ENCODE measurements at regions not wholly inside any gene's neighbourhood (a gene's known extent, or its start where the extent isn't known, plus 50 kb on each side); places are given as distances from the start of the nearest gene placed in this dataset.

DNA sequence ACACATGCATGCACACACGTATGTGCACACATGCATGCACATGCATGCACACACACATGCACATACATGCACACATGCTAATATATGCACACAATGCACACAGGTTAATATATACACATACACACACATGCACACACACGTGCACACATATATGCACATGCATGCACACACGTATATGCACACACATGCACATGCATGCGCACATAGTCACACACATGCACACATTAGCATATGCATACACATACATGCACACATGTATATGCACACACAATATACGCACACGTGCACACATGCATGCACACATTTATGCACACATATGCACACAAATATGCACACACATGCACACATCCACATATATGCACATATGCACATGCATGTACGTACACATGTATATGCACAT is 506.8 kb downstream of the MATN1 start:
- TF ChIP-seq FOXP2 (optimal IDR thresholded peaks at IDR 0.05; ENCODE audit: borderline replicate concordance, extremely low read depth, extremely low read length, insufficient read depth) (no peak), POLR2AphosphoS5 (IDR thresholded peaks at IDR 0.05; ENCODE audit: low read depth, low read length) (no peak), SIN3A (IDR thresholded peaks at IDR 0.05; ENCODE audit: borderline replicate concordance, insufficient read depth, low read length) (no peak), TAF1 (IDR thresholded peaks at IDR 0.05; ENCODE audit: borderline replicate concordance, insufficient read depth, low read length) (no peak)
- TF ChIP-seq, protein P1, sequence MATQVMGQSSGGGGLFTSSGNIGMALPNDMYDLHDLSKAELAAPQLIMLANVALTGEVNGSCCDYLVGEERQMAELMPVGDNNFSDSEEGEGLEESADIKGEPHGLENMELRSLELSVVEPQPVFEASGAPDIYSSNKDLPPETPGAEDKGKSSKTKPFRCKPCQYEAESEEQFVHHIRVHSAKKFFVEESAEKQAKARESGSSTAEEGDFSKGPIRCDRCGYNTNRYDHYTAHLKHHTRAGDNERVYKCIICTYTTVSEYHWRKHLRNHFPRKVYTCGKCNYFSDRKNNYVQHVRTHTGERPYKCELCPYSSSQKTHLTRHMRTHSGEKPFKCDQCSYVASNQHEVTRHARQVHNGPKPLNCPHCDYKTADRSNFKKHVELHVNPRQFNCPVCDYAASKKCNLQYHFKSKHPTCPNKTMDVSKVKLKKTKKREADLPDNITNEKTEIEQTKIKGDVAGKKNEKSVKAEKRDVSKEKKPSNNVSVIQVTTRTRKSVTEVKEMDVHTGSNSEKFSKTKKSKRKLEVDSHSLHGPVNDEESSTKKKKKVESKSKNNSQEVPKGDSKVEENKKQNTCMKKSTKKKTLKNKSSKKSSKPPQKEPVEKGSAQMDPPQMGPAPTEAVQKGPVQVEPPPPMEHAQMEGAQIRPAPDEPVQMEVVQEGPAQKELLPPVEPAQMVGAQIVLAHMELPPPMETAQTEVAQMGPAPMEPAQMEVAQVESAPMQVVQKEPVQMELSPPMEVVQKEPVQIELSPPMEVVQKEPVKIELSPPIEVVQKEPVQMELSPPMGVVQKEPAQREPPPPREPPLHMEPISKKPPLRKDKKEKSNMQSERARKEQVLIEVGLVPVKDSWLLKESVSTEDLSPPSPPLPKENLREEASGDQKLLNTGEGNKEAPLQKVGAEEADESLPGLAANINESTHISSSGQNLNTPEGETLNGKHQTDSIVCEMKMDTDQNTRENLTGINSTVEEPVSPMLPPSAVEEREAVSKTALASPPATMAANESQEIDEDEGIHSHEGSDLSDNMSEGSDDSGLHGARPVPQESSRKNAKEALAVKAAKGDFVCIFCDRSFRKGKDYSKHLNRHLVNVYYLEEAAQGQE (IDR thresholded peaks at IDR 0.05; ENCODE audit: insufficient read depth in 1 of 2, low read depth in 2 of 2, low read length in 2 of 2) = no peak

DNA sequence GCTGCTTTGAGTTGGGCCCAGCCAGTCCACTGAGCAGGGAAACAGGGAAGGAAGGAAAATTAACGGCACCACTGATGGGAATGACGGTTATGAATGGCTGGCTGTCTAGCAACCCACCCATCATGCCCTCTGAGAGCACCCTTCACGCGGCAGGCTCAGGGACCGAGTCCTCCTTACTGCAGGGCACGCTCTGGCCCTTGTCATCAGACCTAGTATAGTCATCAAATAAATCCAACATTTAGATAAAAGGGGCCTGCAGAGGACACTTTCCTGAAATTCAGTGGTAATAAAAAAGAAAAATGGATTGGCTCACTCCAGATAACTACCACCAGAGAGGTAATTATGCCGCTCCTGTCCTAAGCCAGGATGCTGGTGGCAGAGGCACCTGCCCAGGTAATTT is 509.4 kb downstream of the MATN1 start:
- TF ChIP-seq FOXP2 (optimal IDR thresholded peaks at IDR 0.05; ENCODE audit: borderline replicate concordance, extremely low read depth, extremely low read length, insufficient read depth) (no peak), POLR2AphosphoS5 (IDR thresholded peaks at IDR 0.05; ENCODE audit: low read depth, low read length) (no peak), SIN3A (IDR thresholded peaks at IDR 0.05; ENCODE audit: borderline replicate concordance, insufficient read depth, low read length) (no peak), TAF1 (IDR thresholded peaks at IDR 0.05; ENCODE audit: borderline replicate concordance, insufficient read depth, low read length) (no peak)
- TF ChIP-seq, protein P1 (IDR thresholded peaks at IDR 0.05; ENCODE audit: insufficient read depth in 1 of 2, low read depth in 2 of 2, low read length in 2 of 2) = no peak

DNA sequence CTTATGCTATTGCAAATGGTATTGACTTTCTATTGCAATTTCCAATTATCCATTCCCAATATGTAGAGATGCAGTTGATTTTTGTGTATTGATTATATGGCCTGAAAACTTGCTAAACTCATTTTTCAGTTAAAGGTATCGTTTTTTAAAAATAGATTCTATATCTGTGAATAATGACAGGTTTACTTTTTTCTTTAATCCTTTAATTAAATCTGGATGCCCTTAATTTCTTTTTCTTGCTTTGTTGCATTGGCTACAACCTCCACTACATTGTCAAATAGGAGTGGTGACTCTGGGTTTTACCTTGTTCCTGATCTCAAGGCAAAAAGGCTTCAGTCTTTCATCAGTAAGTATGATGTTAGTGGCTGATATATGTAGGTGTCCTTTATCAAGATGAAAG is 522.4 kb downstream of the MATN1 start:
- TF ChIP-seq FOXP2 (optimal IDR thresholded peaks at IDR 0.05; ENCODE audit: borderline replicate concordance, extremely low read depth, extremely low read length, insufficient read depth) (no peak), POLR2AphosphoS5 (IDR thresholded peaks at IDR 0.05; ENCODE audit: low read depth, low read length) (no peak), SIN3A (IDR thresholded peaks at IDR 0.05; ENCODE audit: borderline replicate concordance, insufficient read depth, low read length) (no peak), TAF1 (IDR thresholded peaks at IDR 0.05; ENCODE audit: borderline replicate concordance, insufficient read depth, low read length) (no peak)
- TF ChIP-seq, protein P1 (IDR thresholded peaks at IDR 0.05; ENCODE audit: insufficient read depth in 1 of 2, low read depth in 2 of 2, low read length in 2 of 2) = no peak

- no peak for TF ChIP-seq FOXP2 (optimal IDR thresholded peaks at IDR 0.05; ENCODE audit: borderline replicate concordance, extremely low read depth, extremely low read length, insufficient read depth)
- no peak for TF ChIP-seq POLR2AphosphoS5 (IDR thresholded peaks at IDR 0.05; ENCODE audit: low read depth, low read length)
- TF ChIP-seq, protein P1 (IDR thresholded peaks at IDR 0.05; ENCODE audit: insufficient read depth in 1 of 2, low read depth in 2 of 2, low read length in 2 of 2) = no peak
- no peak for TF ChIP-seq SIN3A (IDR thresholded peaks at IDR 0.05; ENCODE audit: borderline replicate concordance, insufficient read depth, low read length)
Observed at GRCh38 chr1:30200161-30200560, 523.2 kb downstream of the MATN1 start.

GRCh38 chr1:30199563-30199962 is 523.8 kb downstream of the MATN1 start:
- no peak for TF ChIP-seq TAF1 (IDR thresholded peaks at IDR 0.05; ENCODE audit: borderline replicate concordance, insufficient read depth, low read length)
- TF ChIP-seq FOXP2 (optimal IDR thresholded peaks at IDR 0.05; ENCODE audit: borderline replicate concordance, extremely low read depth, extremely low read length, insufficient read depth) = no peak
- TF ChIP-seq, protein P1 (IDR thresholded peaks at IDR 0.05; ENCODE audit: insufficient read depth in 1 of 2, low read depth in 2 of 2, low read length in 2 of 2) = no peak
- TF ChIP-seq SIN3A (IDR thresholded peaks at IDR 0.05; ENCODE audit: borderline replicate concordance, insufficient read depth, low read length) = no peak

All from PFSK-1 (cell line).